ENCODE measurements at regions not wholly inside any gene's neighbourhood (a gene's known extent, or its start where the extent isn't known, plus 50 kb on each side); places are given as distances from the start of the nearest gene placed in this dataset.

DNA sequence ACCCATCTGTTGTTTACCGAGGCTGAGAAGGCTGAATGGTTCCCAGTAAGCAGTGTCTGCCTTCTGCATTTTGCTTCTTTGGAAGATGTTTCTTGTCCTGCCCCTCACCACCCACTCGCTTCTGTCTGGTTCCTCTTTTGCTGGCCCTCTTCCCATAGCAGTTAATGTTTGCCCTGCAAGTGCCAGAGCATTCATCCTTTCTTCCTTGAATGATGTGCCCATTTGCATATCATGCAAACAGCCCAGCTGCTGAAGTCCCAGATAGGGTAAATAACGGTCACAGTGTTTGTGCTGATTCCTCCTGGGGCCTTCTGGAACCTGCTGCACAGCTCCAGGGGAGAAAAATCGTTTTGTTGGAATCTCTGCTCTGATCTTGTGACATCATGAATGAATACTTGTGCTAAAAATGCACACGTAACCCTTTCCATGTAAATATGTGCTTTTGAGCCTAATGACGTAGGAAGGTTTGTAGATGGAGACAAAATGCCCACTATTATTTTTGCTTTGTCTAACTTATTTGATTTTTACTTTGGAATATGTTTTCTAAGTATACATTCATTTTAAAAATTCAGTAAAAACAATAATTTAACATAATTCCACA lies 381.0 kb downstream of the SOX2 start:
- DNase-seq: no peak

DNA sequence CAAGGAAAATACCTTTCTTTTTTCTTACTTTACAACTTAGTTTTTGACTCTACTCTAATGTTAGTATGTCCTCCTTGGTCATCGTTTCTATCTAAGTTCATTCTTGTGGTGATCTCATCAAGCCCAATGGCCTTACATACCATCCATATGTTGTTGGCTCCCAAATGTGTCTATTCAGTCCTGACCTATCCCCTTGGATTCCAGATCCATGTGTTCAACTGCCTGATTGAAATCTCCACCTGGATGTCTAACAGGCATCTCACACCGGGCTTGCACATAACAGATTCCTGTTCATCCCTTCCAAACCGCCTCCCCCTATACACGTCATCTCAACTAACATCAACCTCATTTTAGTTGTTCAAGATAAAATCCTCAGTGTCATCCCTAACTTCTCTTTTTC lies 382.6 kb downstream of the SOX2 start:
- DNase-seq: no peak

DNA sequence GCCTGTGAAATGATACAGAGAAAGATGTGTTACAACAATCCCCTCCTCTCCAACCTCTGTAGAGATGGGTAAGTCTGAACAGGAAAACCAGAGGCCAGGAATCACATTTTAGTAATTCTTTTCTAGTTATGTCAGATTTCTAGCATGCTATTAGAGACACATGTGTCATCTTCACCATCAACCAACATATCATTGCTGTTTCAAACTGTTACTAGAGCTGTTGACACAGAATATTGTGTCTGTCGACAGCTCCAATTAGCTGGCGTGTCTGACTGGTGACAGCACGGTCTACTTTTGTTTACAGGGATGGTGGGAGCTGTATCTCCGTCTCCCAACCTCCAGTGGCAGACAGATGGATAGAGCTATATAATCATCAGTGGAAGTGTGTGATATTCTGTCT lies 393.2 kb downstream of the SOX2 start:
- DNase-seq: no peak

DNA sequence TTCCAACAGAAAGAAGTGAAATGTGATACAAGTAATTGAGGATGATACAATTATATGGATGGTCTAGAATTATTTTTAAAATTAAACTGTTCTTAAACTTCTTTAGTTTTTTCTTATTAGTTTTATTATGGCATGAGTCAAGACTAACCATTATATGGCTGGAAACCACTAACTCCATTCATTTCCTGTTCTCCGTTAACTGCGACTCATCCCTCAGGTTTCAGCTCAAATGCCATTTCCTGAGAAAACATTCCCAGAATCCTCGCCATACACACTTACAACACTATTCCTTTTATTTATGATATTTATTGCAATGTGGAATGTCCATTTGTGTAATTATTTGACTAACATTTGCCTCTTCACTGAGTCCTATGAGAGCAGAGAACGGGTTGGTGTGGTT lies 394.1 kb downstream of the SOX2 start:
- no peak for DNase-seq

GRCh38 chr3:182108371-182108770 lies 396.6 kb downstream of the SOX2 start:
- no peak for DNase-seq

DNA sequence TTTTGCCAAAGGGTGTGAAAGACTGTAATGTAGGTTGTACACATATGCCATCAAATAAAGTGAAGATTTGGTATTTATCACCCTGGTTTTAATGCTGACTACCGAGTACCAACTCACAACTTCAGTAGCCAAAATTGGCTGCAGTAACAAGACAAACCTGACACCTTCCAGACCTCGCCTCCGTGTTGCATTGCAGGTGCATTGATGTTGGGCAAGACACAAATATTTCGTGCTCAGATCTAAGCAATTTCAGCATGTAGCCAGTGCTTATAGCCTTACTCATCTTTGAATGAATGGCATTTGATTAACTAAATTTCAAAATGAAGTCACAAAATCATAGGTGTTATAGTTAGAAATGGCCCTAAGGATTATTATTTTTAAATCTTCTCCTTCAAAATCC lies 400.2 kb downstream of the SOX2 start:
- DNase-seq: no peak

GRCh38 chr3:182115328-182116015 lies 403.7 kb downstream of the SOX2 start:
- no peak for DNase-seq

- no peak for DNase-seq
Observed at GRCh38 chr3:182116386-182116785, 404.7 kb downstream of the SOX2 start.

GRCh38 chr3:182117131-182117530 lies 405.4 kb downstream of the SOX2 start:
- no peak for DNase-seq

DNA sequence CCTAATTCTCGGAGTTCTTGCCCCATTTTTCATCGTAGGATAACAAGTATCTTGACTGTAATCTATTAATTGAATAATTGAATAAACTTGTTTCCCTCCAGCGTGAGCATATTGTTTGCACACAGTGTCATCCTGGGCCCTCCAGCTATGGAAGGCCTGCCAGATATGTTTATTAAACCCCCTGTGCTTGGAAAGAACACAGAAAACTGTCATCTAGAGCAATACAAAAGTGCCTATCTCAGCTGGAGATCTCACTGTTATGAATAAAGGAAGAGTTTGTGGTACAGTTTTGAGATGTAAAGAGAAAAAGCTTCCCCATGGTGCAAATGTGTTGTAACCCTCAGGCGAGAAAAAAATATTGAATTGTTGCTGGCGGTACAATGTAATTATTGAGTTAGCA lies 405.9 kb downstream of the SOX2 start:
- DNase-seq: no peak

DNA sequence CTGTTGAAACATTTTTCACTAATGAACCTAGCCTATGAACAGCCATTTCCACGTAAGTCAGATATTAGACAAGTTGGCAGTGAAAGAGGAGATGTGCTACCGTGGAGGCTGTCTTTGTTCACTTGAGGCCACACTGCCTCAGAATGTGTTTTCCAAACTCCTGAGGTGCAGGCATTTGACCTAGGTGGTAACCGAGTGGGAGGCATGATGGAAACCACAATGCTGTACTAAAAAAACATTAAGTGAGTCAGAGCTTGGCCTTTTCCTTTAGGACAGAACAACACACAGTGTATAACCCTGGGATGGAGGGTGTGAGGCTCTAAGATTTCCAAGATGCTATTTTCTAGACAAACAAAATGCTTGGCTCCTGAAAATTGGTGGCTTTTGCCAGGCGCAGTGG lies 406.3 kb downstream of the SOX2 start:
- no peak for DNase-seq

GRCh38 chr3:182121401-182121800 lies 409.7 kb downstream of the SOX2 start:
- no peak for DNase-seq

DNA sequence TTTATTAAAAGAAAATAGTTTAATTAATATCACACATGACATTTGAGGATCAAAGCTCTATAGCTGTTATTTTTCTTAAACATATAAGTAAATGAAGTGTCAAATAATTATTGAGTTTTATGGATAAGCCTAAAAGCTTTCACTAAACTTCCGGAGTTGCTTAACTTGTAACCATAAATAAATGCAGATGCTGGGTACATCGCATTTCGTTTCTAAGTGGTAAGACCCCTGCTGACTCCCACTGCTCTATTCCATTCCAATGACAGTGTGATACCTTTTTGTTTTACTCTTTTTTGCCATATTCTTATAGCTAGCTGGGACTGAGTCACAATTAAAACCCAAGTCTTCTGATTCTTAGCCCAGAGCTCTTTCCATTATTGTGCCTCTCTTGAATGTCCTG lies 411.1 kb downstream of the SOX2 start:
- no peak for DNase-seq

DNA sequence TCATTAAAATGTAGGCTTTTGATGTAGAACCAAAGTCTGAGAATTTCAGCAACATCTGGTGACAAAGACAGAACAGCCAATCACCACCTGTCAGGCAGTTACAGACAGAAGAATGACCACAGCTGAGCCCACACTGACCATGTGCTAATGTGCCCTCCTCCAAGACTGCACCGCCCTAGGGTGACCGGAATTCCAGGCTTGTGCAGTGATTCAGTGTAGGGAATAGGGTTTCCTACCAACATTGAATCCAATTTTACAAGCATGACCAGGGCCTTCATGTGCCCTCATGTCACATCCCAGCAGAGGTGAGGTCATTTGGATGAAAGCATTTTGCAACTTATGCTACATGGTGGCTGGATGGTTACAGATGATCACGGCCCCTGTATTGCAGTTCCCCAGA lies 412.5 kb downstream of the SOX2 start:
- no peak for DNase-seq

- no peak for DNase-seq
Observed at GRCh38 chr3:182124716-182125115, 413.0 kb downstream of the SOX2 start.

- no peak for DNase-seq
Observed at GRCh38 chr3:182129740-182130139, 418.0 kb downstream of the SOX2 start.

- no peak for DNase-seq
Observed at GRCh38 chr3:182133752-182134151, 422.0 kb downstream of the SOX2 start.

DNA sequence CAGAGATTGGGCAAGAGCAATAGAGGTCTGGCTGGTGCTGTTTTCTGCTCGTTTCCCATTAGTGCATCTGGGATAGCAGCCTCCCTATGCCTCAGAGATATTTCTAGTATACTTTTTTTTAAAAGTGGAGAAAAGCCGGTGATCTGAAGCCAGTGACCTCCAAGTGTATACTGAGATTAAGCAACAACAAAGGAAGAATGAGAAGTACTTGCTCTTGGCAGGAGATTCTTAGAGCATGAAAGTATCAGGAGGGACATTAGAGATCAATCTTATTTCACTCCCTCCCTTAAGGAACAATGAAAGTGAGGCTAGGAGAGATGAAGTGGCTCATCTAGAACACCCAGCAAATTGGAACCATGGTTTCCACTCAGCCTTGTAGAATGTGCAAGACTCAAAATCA lies 423.3 kb downstream of the SOX2 start:
- DNase-seq: no peak

- DNase-seq: no peak
Observed at GRCh38 chr3:182136008-182136910, 424.5 kb downstream of the SOX2 start.

GRCh38 chr3:182138393-182138792 lies 426.7 kb downstream of the SOX2 start:
- DNase-seq: no peak

DNA sequence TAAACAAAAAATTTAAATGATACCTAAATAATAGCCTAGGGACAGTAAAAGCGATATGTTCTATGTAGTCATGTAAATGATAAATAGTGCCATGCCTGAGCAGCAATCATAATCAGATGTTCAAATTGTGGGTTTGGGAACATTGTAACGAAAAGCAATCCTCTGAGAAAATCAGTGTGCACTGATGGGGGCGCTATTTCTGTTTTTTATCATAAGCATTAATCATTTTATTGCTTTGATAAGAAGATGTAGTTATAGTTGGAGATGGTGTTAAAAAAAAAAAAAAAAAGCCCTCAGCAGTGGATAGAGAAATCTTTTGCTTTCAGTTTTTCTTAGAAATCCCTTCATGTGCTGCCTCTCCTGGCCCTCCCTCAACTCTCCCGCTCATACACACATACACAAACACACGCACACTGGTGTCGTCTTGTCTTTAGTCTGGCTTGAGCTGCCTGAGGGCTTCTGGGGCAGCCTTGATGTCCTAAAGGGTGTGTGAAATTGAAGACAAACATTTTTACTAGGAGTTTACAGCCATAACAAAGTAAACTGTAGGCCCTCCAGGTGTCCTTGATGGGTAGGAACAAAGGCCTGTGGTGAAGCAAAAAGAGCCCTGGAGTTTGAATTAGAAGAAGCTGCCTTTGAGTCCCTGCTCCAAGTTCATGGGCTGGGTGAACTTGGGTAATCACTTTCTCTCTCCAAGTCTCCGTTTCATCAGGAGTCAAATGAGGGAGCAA lies 428.1 kb downstream of the SOX2 start:
- no peak for DNase-seq

- DNase-seq: no peak
Observed at GRCh38 chr3:182142928-182143327, 431.2 kb downstream of the SOX2 start.

- no peak for DNase-seq
Observed at GRCh38 chr3:182143903-182144302, 432.2 kb downstream of the SOX2 start.
